HepG2 (cell line): ENCODE measurements at regions not wholly inside any gene's neighbourhood (a gene's known extent, or its start where the extent isn't known, plus 50 kb on each side); places are given as distances from the start of the nearest gene placed in this dataset.

Source experiments
- ATAC-seq: fragments of 200-7000 bp; cut with Tn5 transposase; 3 replicates; pipeline ENCODE4 v1.9.1; 2020; ENCODE audit warnings: mild to moderate bottlenecking, moderate library complexity
- BruUV-seq: library from RNA; stranded (reverse); fragments of 400-500 nt; replicated peaks from 2 replicates; lab custom pipeline; 2021; lab: Mats Ljungman, UMichigan
- CTCF ChIA-PET: fragments of 300-600 bp; formaldehyde crosslinking; extraction: SDS; loops from one replicate; lab custom pipeline; 2021; ENCODE audit warnings: low total read pairs, inconsistent platforms, low intra/inter-chr PET ratio; lab: Yijun Ruan, JAX
- POLR2A ChIA-PET: fragments of 350-600 bp; sonication (Branson Sonifier 250); formaldehyde crosslinking; loops from one replicate; lab custom pipeline; 2020; ENCODE audit warnings: antibody characterized with exemption, inconsistent platforms; lab: Yijun Ruan, JAX
- DNase-seq: peaks from one replicate; pipeline ENCODE4 v3.0.0-alpha.2; 2015; ENCODE audit warnings: low spot score
- FAIRE-seq: peaks from 3 replicates; lab custom pipeline; 2011; peaks lifted over from hg19 to GRCh38; lab: Jason Lieb, UNC
- H2AFZ ChIP-seq: one replicate; pipeline ENCODE4 v1.6.1; 2011; ENCODE audit warnings: low read length, inconsistent platforms
- H3K27ac ChIP-seq: fragments of 300-600 bp; 3 replicates; pipeline ENCODE4 v1.8.0; 2011; ENCODE audit warnings: mixed run types, mild to moderate bottlenecking, mixed read lengths, low read length, inconsistent platforms; ENCODE audit not compliant: insufficient read depth; ENCODE audit errors: extremely low read length
- H3K27me3 ChIP-seq, 2 experiments: fragments of 200-600 bp in 1 of 2; 2 replicates in 1 of 2; 3 replicates in 1 of 2; pipeline versions ENCODE4 v1.6.0 to v1.8.0; 2011; ENCODE audit warnings: low read length in 2 of 2, mild to moderate bottlenecking in 2 of 2, moderate library complexity in 2 of 2, inconsistent platforms in 1 of 2; ENCODE audit not compliant: insufficient read depth in 2 of 2, control insufficient read depth in 1 of 2
- H3K36me3 ChIP-seq, 2 experiments: fragments of 200-600 bp in 1 of 2; replicated peaks in 1 of 2; 2 replicates in 1 of 2; 3 replicates in 1 of 2; pipeline versions ENCODE4 v1.5.1 to v1.8.0; 2011; ENCODE audit warnings: low read length in 2 of 2, inconsistent platforms in 1 of 2; ENCODE audit not compliant: insufficient read depth in 2 of 2, control insufficient read depth in 1 of 2
- H3K4me1 ChIP-seq: 2 replicates; pipeline ENCODE4 v1.5.1; 2012; ENCODE audit warnings: low read length, inconsistent platforms; ENCODE audit not compliant: insufficient read depth
- H3K4me2 ChIP-seq: 2 replicates; pipeline ENCODE4 v1.6.0; 2011; ENCODE audit warnings: low read depth, low read length, inconsistent platforms
- H3K4me3 ChIP-seq, 3 experiments: fragments of 200-600 bp in 1 of 3; sonication (generic), shearing (Covaris generic) in 1 of 3; replicated peaks in 1 of 3; 2 replicates each; pipeline ENCODE4 v1.5.1; 2011 to 2016; ENCODE audit warnings: low read length in 3 of 3, inconsistent platforms in 2 of 3, low read depth in 2 of 3, mild to moderate bottlenecking in 2 of 3, control low read depth in 1 of 3, mixed read lengths in 1 of 3; ENCODE audit not compliant: insufficient read depth in 1 of 3
- H3K79me2 ChIP-seq: one replicate; pipeline ENCODE4 v1.6.1; 2011; ENCODE audit warnings: low read length, inconsistent platforms; ENCODE audit not compliant: insufficient read depth
- H3K9ac ChIP-seq: 2 replicates; pipeline ENCODE4 v1.6.0; 2011; ENCODE audit warnings: mild to moderate bottlenecking, low read depth, low read length, inconsistent platforms; ENCODE audit not compliant: insufficient read depth
- H3K9me3 ChIP-seq: 2 replicates; pipeline ENCODE4 v1.5.1; 2012; ENCODE audit warnings: mild to moderate bottlenecking, low read length
- H4K20me1 ChIP-seq: 2 replicates; pipeline ENCODE4 v1.6.0; 2011; ENCODE audit warnings: inconsistent platforms, mild to moderate bottlenecking, low read length, moderate library complexity; ENCODE audit not compliant: insufficient read depth
- ARID2 ChIP-seq: sonication (generic); formaldehyde crosslinking; IDR thresholded peaks from 2 replicates; pipeline ENCODE4 v1.8.1; 2022; ENCODE audit warnings: mild to moderate bottlenecking, missing genetic modification reagents, borderline replicate concordance
- ATF3 ChIP-seq: sonication (generic); formaldehyde crosslinking; IDR thresholded peaks from 2 replicates; pipeline ENCODE4 v1.4.0; 2020; ENCODE audit warnings: missing genetic modification reagents
- BCLAF1 ChIP-seq: fragments of 450-650 bp; IDR thresholded peaks from 2 replicates; pipeline ENCODE4 v1.6.1; 2017; ENCODE audit warnings: mild to moderate bottlenecking
- CCDC6 ChIP-seq: sonication (generic); formaldehyde crosslinking; IDR thresholded peaks from 2 replicates; pipeline ENCODE4 v1.8.1; 2022; ENCODE audit warnings: mild to moderate bottlenecking, missing genetic modification reagents, moderate library complexity
- IKZF5 ChIP-seq: IDR thresholded peaks from 2 replicates; pipeline ENCODE4 v1.6.1; 2018; ENCODE audit warnings: missing genetic modification reagents, mild to moderate bottlenecking, missing compliant biosample characterization
- NFRKB ChIP-seq: fragments of 450-650 bp; IDR thresholded peaks from 2 replicates; pipeline ENCODE4 v1.6.1; 2017
- PAF1 ChIP-seq: IDR thresholded peaks from 2 replicates; pipeline ENCODE4 v1.6.1; 2016; ENCODE audit warnings: missing genetic modification reagents, missing compliant biosample characterization
- RNF2 ChIP-seq: fragments of 450-650 bp; conservative IDR thresholded peaks from 2 replicates; pipeline ENCODE4 v1.6.1; 2016; ENCODE audit warnings: low read depth
- SRSF9 ChIP-seq: fragments of 200-400 bp; formaldehyde crosslinking; IDR thresholded peaks from 2 replicates; pipeline ENCODE4 v1.6.1; 2018; ENCODE audit warnings: borderline replicate concordance, mild to moderate bottlenecking, low read depth, low read length; ENCODE audit not compliant: insufficient read depth, poor library complexity, severe bottlenecking
- U2AF2 ChIP-seq: fragments of 200-400 bp; formaldehyde crosslinking; IDR thresholded peaks from 2 replicates; pipeline ENCODE4 v1.6.1; 2017; ENCODE audit warnings: low read depth, mild to moderate bottlenecking, low read length
- ZNF10 ChIP-seq: sonication (generic); formaldehyde crosslinking; IDR thresholded peaks from 2 replicates; pipeline ENCODE4 v1.4.0; 2020; ENCODE audit warnings: mild to moderate bottlenecking, low read depth, missing genetic modification reagents, borderline replicate concordance
- ZNF614 ChIP-seq: IDR thresholded peaks from 2 replicates; pipeline ENCODE4 v1.6.1; 2018; ENCODE audit warnings: missing biosample characterization, missing genetic modification reagents, inconsistent platforms, borderline replicate concordance
- ZNF672 ChIP-seq: sonication (generic); formaldehyde crosslinking; IDR thresholded peaks from 2 replicates; pipeline ENCODE4 v1.8.1; 2022; ENCODE audit warnings: missing genetic modification reagents
- ZNF781 ChIP-seq: sonication (generic); formaldehyde crosslinking; IDR thresholded peaks from 2 replicates; pipeline ENCODE4 v1.5.1; 2020; ENCODE audit warnings: borderline replicate concordance, mild to moderate bottlenecking, missing genetic modification reagents; ENCODE audit errors: not compliant biosample characterization
- ZNF891 ChIP-seq: sonication (generic); formaldehyde crosslinking; IDR thresholded peaks from 2 replicates; pipeline ENCODE4 v1.5.0; 2020; ENCODE audit warnings: mild to moderate bottlenecking, missing genetic modification reagents
- WGBS: methylation state at CpG from one replicate; pipeline ENCODE4 v1.1.6; 2017; ENCODE audit warnings: low lambda C conversion rate; 5-methylcytosine and 5-hydroxymethylcytosine counted together
- in situ Hi-C: cut with HindIII; loops from 2 replicates; pipeline ENCODE4 v1.10.0; 2017; ENCODE audit warnings: low pct_unique_long_range_greater_than_20kb; ENCODE audit not compliant: extremely low pct_ligation_motif_present
- intact Hi-C: fragments of 100-400 bp; cut with micrococcal nuclease; formaldehyde crosslinking; loops from one replicate; pipeline ENCODE4 v1.10.0; 2022; ENCODE audit not compliant: unreplicated experiment

GRCh38 chr17:72060084-72060483 lies 60.7 kb upstream of the SOX9 start:
- intact Hi-C loops = no loop called here
- WGBS = 31% methylated on average over 1 of the region's 1 CpG
- Histone ChIP-seq H3K9ac (no peak overlapping the region), H2AFZ (no peak overlapping the region), H3K36me3 (no peaks in the 10 kb centered on the region), H3K9me3 (no peaks in the 10 kb centered on the region), H3K79me2 (no peaks in the 10 kb centered on the region), H3K27ac (no peak overlapping the region), H3K4me2 (no peak overlapping the region), H3K27me3 (peaks cover 0 to 13% of the 10 kb centered on the region in 2 experiments; a peak in 3 of 5 replicates), H3K4me1 (peaks cover 15% of the 10 kb centered on the region), H3K4me3 (no peak overlapping the region), H4K20me1 (no peaks in the 10 kb centered on the region)
- POLR2A ChIA-PET = no interaction called here
- no TSS peak for BruUV-seq
- no peak for ATAC-seq
- no peak for FAIRE-seq
- CTCF ChIA-PET = no interaction called here
- in situ Hi-C loops = no loop called here
- no peak for TF ChIP-seq CCDC6 (CRISPR knock-in tag)
- peak; percentile 86 for TF ChIP-seq SRSF9
- TF ChIP-seq U2AF2 = 0 out of 2 replicates have a peak, but pooled peaks have one; percentile 63
- TF ChIP-seq ZNF672 (CRISPR knock-in tag) = no peak
- TF ChIP-seq NFRKB = no peak
- no peak for DNase-seq

GRCh38 chr17:72063262-72063661 lies 57.6 kb upstream of the SOX9 start:
- H3K27ac ChIP-seq = no peak overlapping the region
- no peak for FAIRE-seq
- no peak for ATAC-seq
- no peak overlapping the region for H3K4me2 ChIP-seq
- H4K20me1 ChIP-seq = no peaks in the 10 kb centered on the region
- in situ Hi-C loops = no loop called here
- H3K9ac ChIP-seq = no peak overlapping the region
- DNase-seq = no peak
- CTCF ChIA-PET = no interaction called here
- H3K9me3 ChIP-seq = no peaks in the 10 kb centered on the region
- H3K4me1 ChIP-seq = peaks cover 6% of the 10 kb centered on the region
- H3K79me2 ChIP-seq = no peaks in the 10 kb centered on the region
- WGBS = 8% methylated on average over 2 of the region's 3 CpGs
- H3K36me3 ChIP-seq = no peaks in the 10 kb centered on the region
- intact Hi-C loops = no loop called here
- POLR2A ChIA-PET = no interaction called here
- H3K4me3 ChIP-seq = no peak overlapping the region
- no TSS peak for BruUV-seq
- no peaks in the 10 kb centered on the region; a peak in 1 of 5 replicates for H3K27me3 ChIP-seq
- TF ChIP-seq BCLAF1 (no peak), IKZF5 (no peak), RNF2 (no peak), PAF1 (no peak), ZNF614 (CRISPR knock-in tag) (no peak), ATF3 (CRISPR knock-in tag) (no peak), ZNF10 (CRISPR knock-in tag) (no peak), ARID2 (CRISPR knock-in tag) (no peak), ZNF781 (CRISPR knock-in tag) (no peak), ZNF891 (CRISPR knock-in tag) (no peak)
- no peak overlapping the region for H2AFZ ChIP-seq
